HL-60/S4 (cell line): ENCODE measurements at regions not wholly inside any gene's neighbourhood (a gene's known extent, or its start where the extent isn't known, plus 50 kb on each side); places are given as distances from the start of the nearest gene placed in this dataset.
"Not testable (repeated sequence)": the region's sequence is repeated elsewhere in the genome, so short reads cannot be mapped to it uniquely, and the experiment has no call there.

Experiments
- in situ Hi-C: fragments of 300-500 bp; cut with MboI; formaldehyde crosslinking; loops from 2 replicates; pipeline ENCODE4 v1.14.3; 2022; ENCODE audit warnings: low sequenced_read_pairs

- in situ Hi-C loops, result no loop called here
These were observed 573.9 kb downstream of the RFPL4B start for GRCh38 chr6:112920994-112921393.

- in situ Hi-C loops, result no loop called here
These were observed 576.9 kb downstream of the RFPL4B start for GRCh38 chr6:112923940-112924587.

DNA sequence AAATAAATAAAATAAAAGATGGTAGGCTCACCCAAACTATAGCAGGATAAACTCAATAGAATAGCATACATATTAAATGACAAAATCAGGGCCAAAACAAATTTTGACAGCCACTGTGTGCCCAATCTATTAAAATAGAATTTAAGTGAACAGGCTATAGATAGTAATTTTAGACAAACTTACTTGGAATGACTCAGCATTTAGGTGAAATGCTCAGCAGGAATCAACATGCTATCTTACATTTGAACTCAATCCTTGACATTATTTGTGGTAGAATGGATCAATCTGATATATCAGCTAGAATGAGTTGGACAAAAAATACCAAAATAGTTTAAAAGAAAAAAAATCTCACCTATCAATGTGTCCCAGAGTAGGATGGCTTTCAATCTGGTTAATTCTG, 578.6 kb downstream of the RFPL4B start:
- in situ Hi-C loops, result no loop called here

- in situ Hi-C loops, result no loop called here
These were observed 580.7 kb downstream of the RFPL4B start for GRCh38 chr6:112927641-112928320.

DNA sequence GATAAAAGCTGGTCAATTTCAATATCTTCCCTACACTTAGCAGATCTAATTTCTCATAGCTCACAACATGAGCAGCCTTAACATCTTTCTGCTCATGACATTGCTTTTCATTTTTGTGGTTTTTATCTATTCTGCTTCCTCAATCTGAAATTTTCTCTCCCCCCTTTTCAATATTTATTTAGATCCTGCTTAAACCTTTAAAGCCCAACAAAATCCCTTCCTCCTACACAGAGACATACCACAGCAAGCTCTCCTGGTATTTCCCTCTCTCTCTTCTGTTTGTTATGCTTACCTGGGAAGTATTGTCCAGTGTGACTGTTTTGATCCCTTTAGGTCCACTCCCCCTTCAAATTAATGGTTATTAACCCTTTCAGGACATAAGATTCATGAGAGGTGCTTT, 582.5 kb downstream of the RFPL4B start:
- in situ Hi-C loops, result no loop called here

GRCh38 chr6:112931832-112932231, 584.7 kb downstream of the RFPL4B start:
- in situ Hi-C loops, result no loop called here

- in situ Hi-C loops, result no loop called here
These were observed 586.8 kb downstream of the RFPL4B start for GRCh38 chr6:112933947-112934346.

GRCh38 chr6:112934433-112935327, 587.5 kb downstream of the RFPL4B start:
- in situ Hi-C loops, result no loop called here

DNA sequence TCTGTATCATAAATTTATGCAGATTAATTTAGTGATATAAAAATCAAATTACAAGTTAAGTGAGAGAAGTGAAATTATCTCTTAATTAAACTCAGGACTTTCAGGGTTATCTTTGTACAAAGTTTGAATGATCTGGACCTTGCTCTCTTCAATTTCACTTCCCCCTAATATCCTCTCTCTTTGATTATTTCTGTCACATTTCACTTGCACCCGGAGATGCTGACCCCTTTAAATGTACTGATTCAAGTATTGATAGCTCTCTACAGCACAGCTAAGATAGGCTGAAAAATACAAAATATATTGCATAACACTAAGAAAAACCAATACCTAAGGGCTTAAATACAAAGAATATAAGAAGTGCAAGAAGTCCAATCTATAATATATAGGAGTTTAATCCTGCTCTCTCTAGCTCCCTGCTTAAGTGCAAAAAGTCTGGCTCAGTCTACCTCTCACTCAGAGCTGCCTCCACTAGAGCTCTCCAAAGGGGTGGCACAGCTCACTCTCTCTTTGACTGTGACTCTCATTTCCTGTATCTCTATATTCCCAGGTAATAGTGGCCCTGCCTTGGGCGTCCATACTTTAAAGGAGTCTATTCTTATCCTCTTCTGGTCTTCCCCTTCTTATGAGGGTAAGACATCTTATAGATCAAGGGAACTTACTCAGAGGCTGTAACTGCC, 588.4 kb downstream of the RFPL4B start:
- in situ Hi-C loops, result no loop called here

GRCh38 chr6:112936079-112936472, 588.9 kb downstream of the RFPL4B start:
- in situ Hi-C loops, result no loop called here

- in situ Hi-C loops, result no loop called here
These were observed 589.4 kb downstream of the RFPL4B start for GRCh38 chr6:112936504-112936903.

- in situ Hi-C loops, result not testable (repeated sequence)
These were observed 590.6 kb downstream of the RFPL4B start for GRCh38 chr6:112937690-112938089.

- in situ Hi-C loops, result no loop called here
These were observed 591.5 kb downstream of the RFPL4B start for GRCh38 chr6:112938650-112939049.

DNA sequence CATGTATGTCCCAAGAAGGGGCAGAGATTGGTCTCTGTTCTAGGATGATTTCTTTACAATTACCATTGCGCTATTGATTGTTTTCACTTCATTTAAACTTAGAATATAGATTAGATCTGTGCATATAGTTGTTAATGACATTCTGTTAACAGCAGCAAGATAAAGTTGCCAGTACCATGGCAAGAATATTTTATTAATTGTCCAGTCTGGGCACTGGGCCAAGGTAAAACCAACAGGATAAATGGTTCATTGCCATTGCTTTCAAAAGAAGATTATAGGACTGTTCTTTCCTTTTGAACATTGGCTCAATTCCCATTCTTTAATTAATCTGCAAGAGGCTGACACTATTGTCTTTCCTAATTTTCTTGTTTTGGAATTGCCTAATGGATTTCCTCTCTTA, 592.4 kb downstream of the RFPL4B start:
- in situ Hi-C loops, result no loop called here

DNA sequence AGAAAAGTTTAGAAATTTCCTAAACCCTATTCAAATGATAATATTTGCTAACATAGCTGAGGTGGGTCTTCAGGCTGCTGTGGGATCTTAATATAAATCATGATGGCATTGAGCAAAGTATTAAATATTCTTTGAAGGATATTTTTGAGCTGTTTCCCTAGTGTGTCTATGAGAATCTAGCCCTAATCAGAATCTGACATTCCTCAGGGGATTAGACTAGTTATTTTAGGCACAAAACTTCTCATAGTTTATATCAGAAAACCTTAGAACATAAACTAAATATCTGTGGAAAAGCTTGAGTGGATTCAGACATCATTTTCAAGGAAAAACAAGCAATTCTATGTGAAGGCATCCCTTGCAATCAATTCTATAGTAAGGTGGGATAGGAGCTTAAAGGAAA, 594.5 kb downstream of the RFPL4B start:
- in situ Hi-C loops, result no loop called here

GRCh38 chr6:112946051-112946450, 598.9 kb downstream of the RFPL4B start:
- in situ Hi-C loops, result no loop called here

DNA sequence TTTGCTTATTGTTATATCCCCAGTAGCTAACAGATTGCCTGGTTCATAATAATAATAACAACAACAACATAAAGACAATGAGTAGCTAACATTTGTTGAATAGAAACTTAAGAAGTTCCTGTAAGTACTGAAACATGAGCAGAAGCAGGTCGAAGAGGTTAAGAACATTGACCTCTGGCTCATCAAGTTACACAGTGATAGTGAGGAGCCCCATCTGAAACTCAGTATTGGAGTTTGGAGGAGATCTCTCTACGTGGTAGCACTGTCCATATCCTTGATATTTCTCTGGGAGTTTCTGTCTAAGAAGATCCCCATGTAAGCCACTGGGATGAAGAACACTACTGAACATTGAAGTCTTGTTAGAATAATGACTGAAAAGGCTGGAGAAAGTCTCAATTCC, 600.4 kb downstream of the RFPL4B start:
- in situ Hi-C loops, result no loop called here

GRCh38 chr6:112951829-112952228, 604.7 kb downstream of the RFPL4B start:
- in situ Hi-C loops, result no loop called here

DNA sequence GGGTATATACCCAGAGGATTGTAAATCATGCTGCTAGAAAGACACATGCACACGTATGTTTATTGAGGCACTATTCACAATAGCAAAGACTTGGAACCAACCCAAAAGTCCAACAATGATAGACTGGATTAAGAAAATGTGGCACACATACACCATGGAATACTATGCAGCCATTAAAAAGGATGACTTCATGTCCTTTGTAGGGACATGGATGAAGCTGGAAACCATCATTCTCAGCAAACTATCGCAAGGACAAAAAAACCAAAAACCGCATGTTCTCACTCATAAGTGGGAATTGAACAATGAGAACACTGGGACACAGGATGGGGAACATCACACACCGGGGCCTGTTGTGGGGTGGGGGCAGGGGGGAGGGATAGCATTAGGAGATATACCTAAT, 608.6 kb downstream of the RFPL4B start:
- in situ Hi-C loops, result not testable (repeated sequence)

DNA sequence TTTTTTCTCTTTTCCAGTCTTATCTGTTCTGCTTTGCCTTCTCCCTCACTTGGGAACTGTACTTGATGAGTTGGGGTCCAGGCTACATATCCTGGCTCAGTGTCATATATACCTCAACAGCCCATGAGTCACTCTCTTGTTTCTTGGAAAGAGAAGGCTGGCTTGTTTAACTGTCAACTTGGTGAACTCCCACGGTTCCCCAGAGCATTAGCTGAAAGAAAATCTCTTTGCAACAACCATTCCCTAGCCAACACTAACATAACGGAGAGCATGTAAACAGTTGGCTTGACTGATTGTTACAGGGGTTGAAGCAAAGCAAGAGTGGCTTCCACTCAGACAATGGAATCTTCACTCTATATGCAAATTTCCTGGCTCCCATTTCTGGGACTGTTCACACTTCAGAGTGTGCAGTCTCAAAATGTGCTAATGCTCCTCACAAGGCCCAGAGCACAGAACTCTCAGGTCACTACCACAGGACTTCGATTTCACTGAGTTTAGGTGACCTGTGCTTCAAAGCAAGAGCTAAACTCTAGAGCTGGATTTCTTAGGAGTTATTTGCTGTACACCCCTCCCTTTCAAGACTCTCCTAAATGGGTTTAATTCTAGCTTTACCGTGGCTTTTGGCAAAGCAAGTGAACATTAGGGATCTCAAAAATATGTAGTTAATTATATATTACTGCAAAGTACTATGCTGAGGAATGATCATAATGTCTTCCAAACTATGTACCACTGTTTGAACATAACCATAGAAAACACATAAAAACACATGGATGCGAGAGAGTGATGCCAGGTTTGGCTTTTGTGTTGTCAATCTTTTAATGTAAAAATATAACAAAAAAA, 609.8 kb downstream of the RFPL4B start:
- in situ Hi-C loops, result no loop called here
